ENCODE measurements at regions not wholly inside any gene's neighbourhood (a gene's known extent, or its start where the extent isn't known, plus 50 kb on each side); places are given as distances from the start of the nearest gene placed in this dataset.
A peak's percentile ranks its signal among the peaks of the same experiment; 100 is the strongest.

- peak in 2 of 3 donors; percentile 65 to 87 for TF ChIP-seq POLR2AphosphoS5 (IDR thresholded peaks at IDR 0.05)
- no peak for TF ChIP-seq POLR2A (IDR thresholded peaks at IDR 0.05)
- no peak for TF ChIP-seq CTCF (IDR thresholded peaks at IDR 0.05)
These were observed 418.0 kb upstream of the TNP1 start for GRCh38 chr2:217277646-217278398.
